ENCODE measurements at regions not wholly inside any gene's neighbourhood (a gene's known extent, or its start where the extent isn't known, plus 50 kb on each side); places are given as distances from the start of the nearest gene placed in this dataset.

DNA sequence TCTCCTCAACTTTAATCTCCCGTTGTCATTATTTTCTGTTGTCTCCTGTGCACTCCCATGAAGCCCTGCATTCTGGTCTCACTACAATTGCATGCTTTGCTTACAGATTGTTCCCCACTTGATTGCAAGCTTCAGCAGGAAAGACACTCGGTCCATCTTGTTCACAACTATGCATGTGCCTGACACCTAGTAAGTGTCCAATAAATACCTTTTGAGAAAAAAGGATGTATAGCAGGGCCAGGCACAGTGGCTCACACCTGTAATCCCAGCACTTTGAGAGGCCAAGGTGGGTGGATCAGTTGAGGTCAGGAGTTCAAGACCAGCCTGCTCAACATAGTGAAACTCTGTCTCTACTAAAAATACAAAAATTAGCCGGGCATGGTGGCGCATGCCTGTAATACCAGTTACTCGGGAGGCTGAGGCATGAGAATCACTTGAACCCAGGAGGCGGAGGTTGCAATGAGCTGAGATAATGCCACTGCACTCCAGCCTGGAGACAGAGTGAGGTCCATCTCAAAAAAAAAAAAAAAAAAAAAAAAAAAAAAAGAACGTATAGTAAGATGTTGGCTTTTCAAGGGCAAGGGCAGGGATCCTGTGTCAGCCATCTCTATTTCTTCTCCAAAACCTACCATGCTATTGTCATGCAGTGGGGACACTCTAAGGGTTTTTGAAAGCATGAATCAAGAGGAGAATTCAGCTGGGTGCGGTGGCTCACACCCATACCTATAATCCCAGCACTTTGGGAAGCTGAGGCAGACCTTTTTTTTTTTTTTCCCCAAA is 338.3 kb downstream of the MYCN start:
- Mint-ChIP-seq H3K4me3 (no peak overlapping the region), H3K27me3 (no peaks in the 10 kb centered on the region), H3K27ac (no peak overlapping the region), H3K9me3 (no peaks in the 10 kb centered on the region), H3K36me3 (ENCODE audit: low read depth) (no peaks in the 10 kb centered on the region), H3K4me1 (no peaks in the 10 kb centered on the region)
- no peak for ATAC-seq (ENCODE audit: low read depth)
- CTCF ChIA-PET: no interaction called here
- DNase-seq: no peak
- TF ChIP-seq, protein P1, sequence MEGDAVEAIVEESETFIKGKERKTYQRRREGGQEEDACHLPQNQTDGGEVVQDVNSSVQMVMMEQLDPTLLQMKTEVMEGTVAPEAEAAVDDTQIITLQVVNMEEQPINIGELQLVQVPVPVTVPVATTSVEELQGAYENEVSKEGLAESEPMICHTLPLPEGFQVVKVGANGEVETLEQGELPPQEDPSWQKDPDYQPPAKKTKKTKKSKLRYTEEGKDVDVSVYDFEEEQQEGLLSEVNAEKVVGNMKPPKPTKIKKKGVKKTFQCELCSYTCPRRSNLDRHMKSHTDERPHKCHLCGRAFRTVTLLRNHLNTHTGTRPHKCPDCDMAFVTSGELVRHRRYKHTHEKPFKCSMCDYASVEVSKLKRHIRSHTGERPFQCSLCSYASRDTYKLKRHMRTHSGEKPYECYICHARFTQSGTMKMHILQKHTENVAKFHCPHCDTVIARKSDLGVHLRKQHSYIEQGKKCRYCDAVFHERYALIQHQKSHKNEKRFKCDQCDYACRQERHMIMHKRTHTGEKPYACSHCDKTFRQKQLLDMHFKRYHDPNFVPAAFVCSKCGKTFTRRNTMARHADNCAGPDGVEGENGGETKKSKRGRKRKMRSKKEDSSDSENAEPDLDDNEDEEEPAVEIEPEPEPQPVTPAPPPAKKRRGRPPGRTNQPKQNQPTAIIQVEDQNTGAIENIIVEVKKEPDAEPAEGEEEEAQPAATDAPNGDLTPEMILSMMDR (IDR thresholded peaks at IDR 0.05): no peak
- intact Hi-C loops (cut with micrococcal nuclease): no loop called here
- POLR2A ChIA-PET: no interaction called here

- intact Hi-C loops (cut with micrococcal nuclease): no loop called here
- DNase-seq: no peak
- H3K36me3 Mint-ChIP-seq (ENCODE audit: low read depth): no peaks in the 10 kb centered on the region
- H3K9me3 Mint-ChIP-seq: no peaks in the 10 kb centered on the region
- ATAC-seq (ENCODE audit: low read depth): no peak
- no peak overlapping the region for H3K27ac Mint-ChIP-seq
- H3K4me1 Mint-ChIP-seq: no peaks in the 10 kb centered on the region
- H3K4me3 Mint-ChIP-seq: no peak overlapping the region
- TF ChIP-seq, protein P1 (IDR thresholded peaks at IDR 0.05): no peak
- ChIA-PET CTCF (no interaction called here), POLR2A (no interaction called here)
- no peaks in the 10 kb centered on the region for H3K27me3 Mint-ChIP-seq
These were observed 336.8 kb downstream of the MYCN start for GRCh38 chr2:16277117-16277516.

DNA sequence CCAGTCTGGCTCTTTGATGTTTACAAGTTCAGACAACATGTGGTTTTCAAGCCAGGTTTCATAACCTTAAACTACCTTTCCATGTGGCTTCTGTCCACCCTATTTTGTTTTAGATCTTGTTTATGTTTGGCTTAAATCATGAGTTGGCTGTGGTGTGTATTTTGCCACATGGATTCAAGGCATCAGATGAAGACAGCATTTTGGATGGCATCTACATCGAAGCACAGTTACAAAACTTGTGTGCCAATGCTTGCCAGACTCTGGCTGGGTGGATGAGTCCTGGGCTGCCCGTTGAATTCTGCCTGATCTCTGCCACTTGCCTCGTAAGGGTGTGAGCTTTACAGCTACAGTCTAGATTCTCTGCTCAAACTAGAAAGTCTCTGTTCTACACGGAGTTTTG is 335.3 kb downstream of the MYCN start:
- ChIA-PET CTCF (no interaction called here), POLR2A (no interaction called here)
- ATAC-seq (ENCODE audit: low read depth) (no peak), DNase-seq (no peak)
- Mint-ChIP-seq H3K9me3 (no peaks in the 10 kb centered on the region), H3K27me3 (no peaks in the 10 kb centered on the region), H3K27ac (no peak overlapping the region), H3K4me1 (no peaks in the 10 kb centered on the region), H3K36me3 (ENCODE audit: low read depth) (no peaks in the 10 kb centered on the region), H3K4me3 (no peak overlapping the region)
- intact Hi-C loops (cut with micrococcal nuclease): no loop called here
- TF ChIP-seq, protein P1 (IDR thresholded peaks at IDR 0.05): no peak

DNA sequence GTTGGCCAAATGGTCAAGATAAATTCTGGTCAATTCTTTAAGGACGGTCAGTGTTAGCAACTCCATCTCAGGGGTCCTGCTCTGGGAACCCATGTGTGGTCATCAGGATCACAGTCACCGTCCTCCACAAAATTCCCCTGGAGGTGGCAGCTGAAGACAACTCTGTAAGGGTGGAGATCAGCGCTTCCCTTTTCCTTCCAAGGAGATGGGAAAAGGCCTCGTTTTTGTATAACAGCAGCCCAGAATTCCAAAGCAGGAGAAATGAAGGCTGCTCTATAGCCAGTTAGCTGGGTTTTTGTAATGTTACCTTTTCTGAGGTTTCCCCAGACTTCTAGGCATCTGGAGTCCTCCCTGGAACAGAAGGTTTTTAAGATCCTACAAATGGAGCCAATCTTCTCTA is 334.8 kb downstream of the MYCN start:
- intact Hi-C loops (cut with micrococcal nuclease): no loop called here
- DNase-seq (no peak), ATAC-seq (ENCODE audit: low read depth) (no peak)
- H3K36me3 Mint-ChIP-seq (ENCODE audit: low read depth): no peaks in the 10 kb centered on the region
- TF ChIP-seq, protein P1 (IDR thresholded peaks at IDR 0.05): no peak
- no peak overlapping the region for H3K4me3 Mint-ChIP-seq
- ChIA-PET POLR2A (no interaction called here), CTCF (no interaction called here)
- no peaks in the 10 kb centered on the region for H3K4me1 Mint-ChIP-seq
- no peaks in the 10 kb centered on the region for H3K9me3 Mint-ChIP-seq
- no peak overlapping the region for H3K27ac Mint-ChIP-seq
- H3K27me3 Mint-ChIP-seq: no peaks in the 10 kb centered on the region

- intact Hi-C loops (cut with micrococcal nuclease): no loop called here
- POLR2A ChIA-PET: no interaction called here
- CTCF ChIA-PET: no interaction called here
These were observed 332.8 kb downstream of the MYCN start for GRCh38 chr2:16273111-16273510.

More at GRCh38 chr2:16273111-16273510, 332.8 kb downstream of the MYCN start:
- no peak for DNase-seq
- ATAC-seq (ENCODE audit: low read depth): no peak
- no peak overlapping the region for H3K27ac Mint-ChIP-seq
- TF ChIP-seq, protein P1 (IDR thresholded peaks at IDR 0.05): no peak
- H3K36me3 Mint-ChIP-seq (ENCODE audit: low read depth): no peaks in the 10 kb centered on the region
- no peaks in the 10 kb centered on the region for H3K27me3 Mint-ChIP-seq
- H3K4me1 Mint-ChIP-seq: no peaks in the 10 kb centered on the region
- H3K9me3 Mint-ChIP-seq: no peaks in the 10 kb centered on the region
- H3K4me3 Mint-ChIP-seq: no peak overlapping the region

All from activated B cell treated with CpG ODN at 0.5 μM for 24 hours (primary cell).